GM18519 (cell line): ENCODE measurements at regions not wholly inside any gene's neighbourhood (a gene's known extent, or its start where the extent isn't known, plus 50 kb on each side); places are given as distances from the start of the nearest gene placed in this dataset.
"Not testable (repeated sequence)": the region's sequence is repeated elsewhere in the genome, so short reads cannot be mapped to it uniquely, and the experiment has no call there.

Experiments
- ATAC-seq: cut with Tn5 transposase; IDR thresholded peaks from one replicate; pipeline ENCODE4 v1.9.1; 2021; ENCODE audit warnings: mild to moderate bottlenecking, moderate library complexity; ENCODE audit not compliant: unreplicated experiment, low FRiP score

- ATAC-seq: not testable (repeated sequence)
Observed at GRCh38 chrX:10469-11458, 270.4 kb upstream of the PLCXD1 start.

GRCh38 chrX:13821-14443 is 267.2 kb upstream of the PLCXD1 start:
- ATAC-seq: not testable (repeated sequence)

GRCh38 chrX:14452-14851 is 266.7 kb upstream of the PLCXD1 start:
- ATAC-seq: not testable (repeated sequence)

DNA sequence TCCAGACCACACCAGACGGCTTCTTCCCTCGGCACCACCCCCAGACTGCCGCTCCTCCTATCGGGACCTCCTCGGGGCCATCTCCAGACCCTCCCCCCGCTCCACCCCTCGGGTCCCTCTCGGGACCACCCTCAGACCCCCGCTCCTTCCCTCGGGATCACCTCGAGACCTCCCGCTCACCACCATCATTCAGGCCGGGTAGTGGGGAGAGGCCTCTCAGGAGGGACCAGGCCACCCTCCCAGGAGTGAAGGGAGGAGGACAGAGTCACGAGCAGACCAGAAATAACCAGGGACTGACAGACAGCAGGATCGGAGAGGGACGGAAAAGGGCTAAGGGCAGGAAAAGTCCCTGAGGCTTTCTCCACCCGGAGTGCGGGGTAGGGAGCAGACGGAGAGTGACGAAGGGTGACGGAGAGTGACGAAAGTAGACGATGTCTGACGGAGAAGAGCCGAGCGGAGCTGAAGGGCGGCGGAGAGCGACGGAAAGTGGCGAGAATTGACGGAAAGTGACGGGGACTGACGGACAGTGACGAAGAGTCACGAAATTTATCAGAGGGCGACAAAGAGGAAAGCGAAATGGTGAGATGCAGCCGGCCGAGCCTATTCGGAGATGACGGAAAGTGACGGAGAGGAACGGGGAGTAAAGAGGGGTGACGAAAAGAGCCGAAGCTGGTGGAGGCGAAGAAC is 262.3 kb upstream of the PLCXD1 start:
- ATAC-seq: peak; percentile 71

- not testable (repeated sequence) for ATAC-seq
Observed at GRCh38 chrX:19455-19827, 261.7 kb upstream of the PLCXD1 start.

GRCh38 chrX:19912-20571 is 261.1 kb upstream of the PLCXD1 start:
- no peak for ATAC-seq

- ATAC-seq: not testable (repeated sequence)
Observed at GRCh38 chrX:24139-24538, 257.0 kb upstream of the PLCXD1 start.
